ENCODE measurements at regions not wholly inside any gene's neighbourhood (a gene's known extent, or its start where the extent isn't known, plus 50 kb on each side); places are given as distances from the start of the nearest gene placed in this dataset.

DNA sequence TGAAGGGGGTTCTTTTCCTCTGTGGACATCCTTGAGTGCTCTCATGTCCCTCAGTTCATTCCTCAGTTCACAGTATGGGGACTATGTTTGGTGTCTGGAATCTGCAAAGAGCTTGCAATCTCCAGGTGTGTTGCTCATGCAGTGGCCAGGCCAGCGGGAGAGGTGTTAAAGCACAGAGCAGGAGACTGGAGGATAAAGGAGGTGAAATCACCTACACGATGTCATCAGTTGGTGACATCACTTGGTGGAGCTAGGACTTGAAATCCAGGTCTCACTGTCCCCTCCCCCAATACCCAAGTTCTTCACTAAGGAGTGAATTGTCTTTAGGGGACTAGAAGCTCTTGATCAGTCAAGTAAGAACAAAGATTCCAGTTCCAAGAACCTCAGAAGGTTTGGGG, 197.3 kb upstream of the ZNF618 start:
- TF ChIP-seq, protein P1, sequence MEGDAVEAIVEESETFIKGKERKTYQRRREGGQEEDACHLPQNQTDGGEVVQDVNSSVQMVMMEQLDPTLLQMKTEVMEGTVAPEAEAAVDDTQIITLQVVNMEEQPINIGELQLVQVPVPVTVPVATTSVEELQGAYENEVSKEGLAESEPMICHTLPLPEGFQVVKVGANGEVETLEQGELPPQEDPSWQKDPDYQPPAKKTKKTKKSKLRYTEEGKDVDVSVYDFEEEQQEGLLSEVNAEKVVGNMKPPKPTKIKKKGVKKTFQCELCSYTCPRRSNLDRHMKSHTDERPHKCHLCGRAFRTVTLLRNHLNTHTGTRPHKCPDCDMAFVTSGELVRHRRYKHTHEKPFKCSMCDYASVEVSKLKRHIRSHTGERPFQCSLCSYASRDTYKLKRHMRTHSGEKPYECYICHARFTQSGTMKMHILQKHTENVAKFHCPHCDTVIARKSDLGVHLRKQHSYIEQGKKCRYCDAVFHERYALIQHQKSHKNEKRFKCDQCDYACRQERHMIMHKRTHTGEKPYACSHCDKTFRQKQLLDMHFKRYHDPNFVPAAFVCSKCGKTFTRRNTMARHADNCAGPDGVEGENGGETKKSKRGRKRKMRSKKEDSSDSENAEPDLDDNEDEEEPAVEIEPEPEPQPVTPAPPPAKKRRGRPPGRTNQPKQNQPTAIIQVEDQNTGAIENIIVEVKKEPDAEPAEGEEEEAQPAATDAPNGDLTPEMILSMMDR (IDR thresholded peaks at IDR 0.05), result no peak
- no peak for TF ChIP-seq POLR2A (IDR thresholded peaks at IDR 0.05)
